Urothelium cell line (cell line): ENCODE measurements at regions not wholly inside any gene's neighbourhood (a gene's known extent, or its start where the extent isn't known, plus 50 kb on each side); places are given as distances from the start of the nearest gene placed in this dataset.

Experiments
- DNase-seq: peaks from one replicate; pipeline ENCODE4 v3.0.0; 2011; ENCODE audit warnings: low spot score, mixed read lengths
- FAIRE-seq: peaks from 2 replicates; lab custom pipeline; 2011; peaks lifted over from hg19 to GRCh38; lab: Jason Lieb, UNC

DNA sequence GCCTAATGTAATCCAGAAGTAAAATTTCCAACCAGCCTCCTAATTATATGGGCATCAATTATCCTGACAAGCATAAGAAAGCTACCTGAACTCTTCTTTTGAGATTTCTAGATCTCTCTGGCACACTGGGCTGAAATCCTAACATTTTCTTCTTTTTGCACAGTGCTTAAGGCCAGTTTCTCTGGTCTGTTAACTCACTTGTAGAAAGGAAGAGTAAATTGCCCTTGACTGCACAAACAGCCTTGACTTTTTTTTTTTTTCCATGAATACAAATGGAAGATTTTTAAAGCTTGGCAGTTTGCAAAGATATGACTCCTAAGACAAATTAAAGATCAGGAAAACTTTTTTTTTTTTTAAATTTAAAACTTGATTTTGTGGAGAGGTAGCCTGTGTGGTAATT lies 291.2 kb upstream of the MON1B start:
- FAIRE-seq (no peak), DNase-seq (no peak)

DNA sequence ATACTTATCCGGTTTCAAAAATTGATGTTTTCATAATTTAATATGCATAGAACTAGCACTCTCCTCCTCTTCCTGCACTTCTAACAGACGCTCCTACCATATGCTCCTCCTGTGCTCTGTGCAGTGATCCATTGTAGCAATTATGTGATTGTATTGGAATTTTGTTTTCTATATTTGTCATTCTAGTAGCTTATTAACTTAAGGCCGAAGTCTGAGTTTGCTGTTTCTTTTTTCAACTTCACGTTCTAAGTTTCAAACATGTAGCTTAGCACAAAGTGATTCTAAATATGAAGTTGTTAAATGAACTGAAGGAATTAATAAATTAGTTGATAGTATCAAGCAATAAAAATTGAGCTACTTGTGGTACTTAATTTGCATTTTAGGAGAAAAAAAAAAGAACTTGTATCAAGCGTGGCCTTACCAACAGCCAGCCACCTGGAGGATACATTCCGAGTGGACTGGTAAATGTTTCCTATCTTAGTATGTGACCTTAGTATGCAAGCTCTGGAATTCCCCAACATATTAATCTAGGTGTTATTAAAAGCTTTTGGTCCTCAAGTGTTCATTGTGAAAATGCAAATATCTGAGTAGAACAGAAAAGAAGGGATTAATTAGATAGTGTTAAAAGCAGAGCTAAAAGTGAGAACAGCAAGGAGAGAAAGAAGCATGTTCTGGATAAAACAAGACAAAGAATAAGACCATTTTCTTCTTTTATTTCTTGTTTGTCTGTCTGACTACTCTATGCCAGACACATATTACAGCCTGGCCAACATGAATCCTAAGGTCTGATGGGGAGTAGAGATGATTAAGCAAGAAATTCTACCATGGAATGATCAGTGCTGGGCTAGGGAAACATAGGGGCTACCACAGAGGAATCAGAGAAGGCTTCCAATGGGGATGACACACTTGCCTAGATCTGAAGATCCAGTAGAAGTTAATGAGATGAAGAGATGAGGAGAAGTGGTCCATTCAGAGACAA lies 290.4 kb upstream of the MON1B start:
- no peak for FAIRE-seq

DNA sequence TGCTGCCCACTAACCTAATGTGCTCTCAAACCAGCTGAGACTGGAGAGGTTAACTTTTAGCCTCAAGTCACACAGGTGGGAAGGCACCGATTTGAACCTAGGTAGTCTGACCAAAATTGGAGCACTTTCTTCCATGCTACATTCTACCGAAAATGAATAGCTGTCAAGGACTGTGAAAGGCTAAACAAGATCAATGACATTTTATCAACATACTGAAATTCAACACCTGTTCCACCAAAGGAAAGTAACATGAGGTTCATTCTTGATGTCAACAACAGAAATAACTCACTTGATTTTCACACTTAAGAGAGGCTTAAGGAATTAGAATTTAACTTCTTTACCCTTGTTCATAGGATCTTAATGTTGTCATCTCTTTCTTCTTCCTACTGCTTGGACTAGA lies 284.4 kb upstream of the MON1B start:
- DNase-seq (no peak), FAIRE-seq (no peak)

More for the DNA sequence above, 290.4 kb upstream of the MON1B start:
- DNase-seq: no peak

DNA sequence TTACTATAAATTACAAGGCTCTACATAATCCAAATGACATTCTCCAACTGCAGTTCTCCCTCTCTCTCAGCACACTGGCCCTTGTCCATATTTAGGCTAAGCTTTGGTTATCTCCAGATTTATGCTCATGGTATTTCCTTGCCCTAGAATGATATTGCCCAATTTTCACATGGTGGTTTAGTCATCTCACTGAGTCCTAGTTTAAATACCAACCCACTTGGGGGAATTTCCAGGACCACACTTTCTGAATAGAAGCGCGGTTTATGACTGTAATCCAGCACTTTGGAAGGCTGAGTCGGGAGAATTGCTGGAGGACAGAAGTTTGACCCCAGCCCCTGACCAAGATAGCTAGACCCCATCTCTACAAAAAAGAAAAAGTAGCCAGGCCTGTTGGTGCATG lies 280.1 kb upstream of the MON1B start:
- FAIRE-seq: no peak

DNA sequence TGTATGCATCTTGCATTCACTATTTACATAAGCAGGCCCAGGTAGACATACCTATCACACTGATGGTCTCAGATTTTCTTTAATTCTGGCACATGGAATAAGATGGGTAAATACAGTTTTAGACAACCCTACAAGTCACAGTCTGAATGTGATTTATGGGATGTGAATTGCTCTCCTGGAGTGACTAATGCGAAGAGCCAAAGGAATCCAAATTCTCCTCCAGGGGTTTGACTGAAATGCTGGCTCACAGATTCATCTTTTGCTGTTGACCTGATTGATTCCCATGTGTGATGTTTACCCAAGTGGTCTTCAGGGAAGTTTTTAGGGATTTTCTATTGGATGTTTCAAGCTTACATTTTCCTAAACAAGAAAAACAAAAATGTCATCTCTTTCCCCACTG lies 277.9 kb upstream of the MON1B start:
- no peak for FAIRE-seq

More for the DNA sequence above, 280.1 kb upstream of the MON1B start:
- DNase-seq: peak; percentile 27

DNA sequence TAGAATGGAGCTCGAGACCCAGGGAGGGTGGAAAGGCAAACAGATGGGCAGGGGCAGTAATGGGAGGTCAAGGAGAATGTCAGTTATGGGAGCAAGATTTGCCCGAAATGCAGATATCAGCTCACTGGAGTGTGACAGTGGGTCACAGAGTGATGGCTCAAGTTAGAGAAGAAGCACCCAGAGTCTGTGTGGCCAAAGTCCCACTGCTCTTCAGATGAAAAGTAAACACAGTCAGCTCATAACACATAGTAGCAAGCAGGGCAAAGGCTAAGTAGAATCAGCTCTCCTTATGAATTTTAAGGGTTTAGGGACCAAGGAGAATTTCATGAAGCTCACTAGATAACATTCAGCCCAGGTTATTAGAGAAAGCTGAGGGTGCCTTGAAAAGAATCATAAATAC lies 264.9 kb upstream of the MON1B start:
- no peak for FAIRE-seq
- no peak for DNase-seq

More for the DNA sequence above, 277.9 kb upstream of the MON1B start:
- DNase-seq: no peak

DNA sequence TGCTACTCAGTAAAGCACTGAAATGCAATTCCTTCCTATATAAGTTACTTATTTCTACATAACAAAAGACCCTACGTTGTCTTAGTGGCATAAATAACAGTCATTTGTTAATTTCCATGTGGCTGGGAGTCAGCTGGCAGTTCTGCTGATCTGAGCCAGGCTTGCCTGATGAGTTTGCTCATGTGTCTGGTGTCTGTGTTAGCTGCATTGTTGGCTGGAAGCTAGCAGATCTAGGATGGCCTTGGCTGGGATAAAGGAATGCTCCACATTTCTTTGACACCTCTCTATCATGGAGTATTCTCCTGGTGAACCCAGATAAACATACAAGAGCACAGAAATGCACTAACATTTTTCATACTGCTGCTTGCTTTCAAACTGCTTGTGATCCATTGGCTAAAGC lies 264.4 kb upstream of the MON1B start:
- DNase-seq (no peak), FAIRE-seq (no peak)

DNA sequence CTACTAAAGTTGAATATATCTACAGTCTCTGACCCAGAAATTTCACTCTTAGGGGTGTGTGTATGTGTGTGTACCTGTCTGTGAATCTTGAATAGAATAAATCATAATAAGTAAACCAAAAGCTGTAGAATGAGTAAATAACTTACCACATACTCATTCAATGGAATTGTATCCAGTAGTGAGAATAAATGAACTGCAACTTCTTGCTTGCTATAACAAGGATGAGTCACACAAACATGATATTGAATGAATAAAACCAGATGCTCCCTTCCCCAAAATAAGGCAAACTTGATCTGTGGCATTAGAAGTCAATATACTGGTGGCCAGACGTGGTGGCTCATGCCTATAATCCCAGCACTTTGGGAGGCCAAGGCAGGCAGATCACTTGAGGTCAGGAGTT lies 259.8 kb upstream of the MON1B start:
- DNase-seq: no peak
- no peak for FAIRE-seq

DNA sequence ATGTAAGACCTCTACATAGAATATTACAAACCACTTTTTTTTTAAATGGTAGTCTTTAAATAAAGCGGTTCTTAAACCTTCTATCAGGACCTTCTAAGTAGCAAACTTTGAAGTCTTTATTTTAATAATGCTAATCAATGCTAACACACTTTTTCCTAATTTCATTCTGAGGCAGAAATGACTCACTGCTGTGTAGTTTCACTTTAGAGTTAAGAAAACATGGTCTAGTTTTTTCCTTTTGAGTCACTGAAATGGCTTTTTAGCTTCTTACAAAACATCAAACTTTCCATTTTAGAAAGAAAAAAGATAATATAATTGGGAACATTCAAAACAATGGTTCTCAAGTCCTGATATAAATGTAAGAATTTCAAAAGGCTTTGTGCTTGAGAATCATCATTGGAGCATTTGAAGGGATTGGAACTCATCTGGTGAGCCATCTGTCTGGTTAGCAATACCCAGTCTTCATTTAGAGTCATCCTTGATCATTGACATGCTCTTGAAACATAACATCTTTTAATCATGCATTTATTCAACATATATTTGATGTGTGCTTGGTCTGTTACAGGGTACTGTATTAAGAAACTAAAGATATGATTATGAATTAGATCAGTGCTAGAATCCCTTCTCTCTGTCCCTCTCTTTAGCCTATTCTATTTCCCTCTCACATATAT lies 258.3 kb upstream of the MON1B start:
- FAIRE-seq: no peak
- no peak for DNase-seq

DNA sequence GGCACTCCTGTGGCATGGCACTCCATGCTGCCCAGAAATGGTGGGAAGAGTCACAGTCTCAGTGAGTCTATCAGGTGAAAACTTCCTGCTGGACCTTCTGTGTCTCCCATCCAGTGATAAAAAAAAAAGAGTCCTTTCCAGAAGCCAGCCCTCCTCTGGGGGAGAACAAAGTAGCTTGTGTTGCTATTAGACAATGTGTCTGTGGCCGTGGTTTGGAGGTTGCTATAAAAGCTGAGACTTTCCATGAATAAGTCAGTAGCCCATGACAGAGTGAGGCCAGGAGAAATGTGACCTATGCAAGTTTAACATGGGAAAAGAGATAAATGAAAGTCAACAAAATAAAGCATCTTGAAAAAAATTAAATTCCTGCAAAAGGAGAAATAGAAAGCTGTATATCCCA lies 250.7 kb upstream of the MON1B start:
- FAIRE-seq (no peak), DNase-seq (no peak)

DNA sequence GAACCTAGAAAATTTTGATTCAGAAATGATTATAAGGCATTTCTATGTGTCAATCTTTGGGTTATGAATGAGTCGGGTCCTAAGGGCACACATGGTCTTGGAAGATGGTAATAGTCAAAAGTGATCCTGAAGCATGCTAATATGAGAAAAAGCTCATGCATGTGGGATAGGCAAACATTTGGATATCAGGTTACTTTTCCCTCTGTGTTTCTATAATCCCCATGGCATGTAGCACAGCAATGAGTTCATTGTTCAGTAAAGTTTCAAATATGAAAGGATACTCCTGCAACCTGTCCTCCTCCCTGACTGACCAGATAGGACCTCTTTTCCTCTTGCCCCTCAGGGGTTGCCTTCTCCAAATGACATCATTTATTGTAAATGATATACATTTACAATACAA lies 249.9 kb upstream of the MON1B start:
- no peak for FAIRE-seq
- no peak for DNase-seq

DNA sequence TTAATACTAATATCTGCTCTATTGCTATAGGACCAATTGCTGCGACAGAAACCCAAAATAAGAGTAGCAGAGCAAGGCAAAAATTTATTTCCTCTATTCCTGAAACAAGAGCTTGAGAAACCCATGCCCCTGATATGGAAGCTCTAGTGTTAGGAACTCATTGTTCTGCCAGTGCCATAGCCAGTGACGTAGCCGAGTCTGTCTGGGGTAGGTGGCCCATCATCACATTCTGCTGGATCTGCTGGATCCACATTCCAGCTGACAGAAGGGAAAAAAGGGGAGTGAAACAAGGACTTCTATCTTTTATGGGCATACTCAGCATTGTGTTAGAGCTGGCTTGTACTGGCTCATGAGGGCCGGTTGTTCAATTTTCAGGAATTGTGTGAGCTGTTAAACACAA lies 248.9 kb upstream of the MON1B start:
- DNase-seq (no peak), FAIRE-seq (no peak)

DNA sequence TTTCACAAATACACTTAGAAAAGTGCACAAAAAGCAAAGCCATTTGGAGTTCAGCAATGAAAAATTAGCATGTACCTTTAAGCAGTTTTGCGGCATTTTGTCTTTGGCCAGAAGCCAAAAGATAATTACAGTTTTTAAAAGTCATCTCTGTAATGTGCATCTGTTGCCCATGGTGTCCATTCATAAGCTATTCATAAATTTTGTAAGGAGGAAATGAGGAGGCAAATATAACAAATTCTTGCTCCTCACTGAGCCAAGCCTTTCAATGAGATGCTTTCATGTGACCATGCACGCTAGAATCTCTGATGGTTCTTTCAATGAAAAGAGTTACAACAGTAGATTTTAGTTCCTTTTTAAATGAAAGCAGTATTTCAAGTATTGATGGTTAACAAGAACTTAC lies 247.1 kb upstream of the MON1B start:
- FAIRE-seq (no peak), DNase-seq (no peak)

DNA sequence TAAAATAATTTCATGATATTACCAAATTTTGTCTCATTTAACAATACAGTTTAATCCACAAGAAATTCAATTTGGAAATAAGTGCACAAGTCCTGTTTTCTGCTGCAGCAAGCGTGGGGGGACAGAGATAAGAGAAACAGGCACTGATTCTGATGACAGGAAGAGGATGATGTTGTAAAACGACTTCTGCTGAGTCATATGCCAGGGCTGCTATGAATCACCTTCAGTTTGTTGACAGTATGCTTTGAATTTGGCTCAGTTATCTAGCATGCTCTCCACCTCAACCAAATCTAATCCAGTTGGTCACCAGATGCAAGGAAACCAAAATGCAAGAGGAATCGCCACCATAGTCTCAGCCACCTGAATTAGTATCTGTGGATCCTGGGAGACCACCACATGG lies 244.1 kb upstream of the MON1B start:
- peak; percentile 85 for FAIRE-seq
- peak; percentile 83 for DNase-seq

DNA sequence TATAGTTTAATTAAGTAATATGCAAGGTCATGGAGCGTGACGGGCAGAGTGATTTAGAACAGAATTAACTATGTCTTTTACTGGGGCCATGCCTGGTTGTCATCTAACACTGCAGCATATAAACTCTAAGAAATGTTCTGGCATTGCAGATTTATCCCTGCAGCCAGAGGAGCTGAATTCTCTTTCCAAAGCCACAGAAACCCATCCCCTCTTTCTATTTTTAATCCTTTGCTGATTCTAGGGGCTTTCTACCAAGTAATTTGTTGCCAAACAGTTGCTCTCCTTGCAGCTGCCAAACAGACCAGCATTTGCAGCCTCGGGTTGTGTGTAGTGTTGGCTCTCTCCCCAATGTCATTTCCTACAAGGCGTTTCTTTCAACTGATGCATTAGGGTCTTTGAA lies 243.2 kb upstream of the MON1B start:
- DNase-seq: no peak
- no peak for FAIRE-seq

DNA sequence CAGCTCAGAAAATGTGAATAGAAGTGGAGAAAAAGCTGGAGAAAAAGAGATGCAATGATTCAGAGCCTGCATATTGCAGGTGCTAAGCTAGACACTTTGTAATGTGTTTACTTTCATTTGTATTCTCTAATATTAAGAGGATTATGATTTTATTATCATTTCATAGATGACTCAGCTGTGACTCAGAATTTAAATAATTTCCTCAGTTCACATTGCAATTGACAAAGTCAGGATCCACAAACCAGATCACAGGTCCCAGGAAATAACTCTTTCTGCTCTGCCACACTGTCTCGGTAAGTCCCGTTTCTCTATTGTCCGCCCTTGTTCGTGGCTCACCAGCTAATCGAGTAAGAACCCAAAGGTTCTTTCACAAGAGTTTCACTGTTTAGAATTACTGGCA lies 235.4 kb upstream of the MON1B start:
- DNase-seq (peak; percentile 28), FAIRE-seq (no peak)

DNA sequence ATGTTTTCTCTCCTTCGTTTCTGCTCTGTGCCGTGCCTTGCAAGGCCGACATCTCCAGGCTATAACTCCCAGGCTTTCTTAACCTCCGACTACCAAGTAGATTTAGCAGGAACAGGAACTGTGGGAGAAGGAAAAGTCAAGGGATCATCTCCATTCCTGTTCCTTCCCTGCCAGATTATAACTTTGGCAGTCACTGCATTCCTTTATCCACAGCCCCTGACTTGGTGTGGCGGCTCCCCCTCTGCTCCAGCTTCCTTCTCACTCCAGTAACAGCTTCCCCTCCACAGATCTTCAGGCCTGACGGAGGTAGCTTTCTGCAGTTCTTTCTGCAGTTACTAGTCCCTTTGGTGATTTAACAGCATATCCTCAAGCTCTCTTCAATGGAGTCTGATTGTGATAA lies 234.6 kb upstream of the MON1B start:
- DNase-seq (no peak), FAIRE-seq (no peak)

DNA sequence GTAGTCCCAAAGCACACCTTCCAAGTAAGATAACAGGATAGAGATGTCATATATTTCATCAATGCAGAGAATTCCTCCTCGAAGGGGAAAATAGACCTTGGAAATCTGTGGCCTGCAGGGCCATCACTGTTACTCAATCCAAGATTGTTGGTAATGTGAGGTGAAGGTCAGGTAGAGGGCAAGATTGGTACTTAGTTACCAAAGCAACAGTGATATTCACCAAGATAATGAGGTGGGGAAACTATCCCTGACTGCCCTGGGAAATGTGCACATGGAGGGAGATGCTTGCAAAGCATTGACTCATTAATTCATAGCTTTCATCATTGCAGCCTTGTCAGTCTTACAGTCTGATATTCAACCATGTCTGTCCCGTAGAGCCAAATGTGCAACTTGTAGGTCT lies 234.1 kb upstream of the MON1B start:
- DNase-seq (no peak), FAIRE-seq (no peak)

DNA sequence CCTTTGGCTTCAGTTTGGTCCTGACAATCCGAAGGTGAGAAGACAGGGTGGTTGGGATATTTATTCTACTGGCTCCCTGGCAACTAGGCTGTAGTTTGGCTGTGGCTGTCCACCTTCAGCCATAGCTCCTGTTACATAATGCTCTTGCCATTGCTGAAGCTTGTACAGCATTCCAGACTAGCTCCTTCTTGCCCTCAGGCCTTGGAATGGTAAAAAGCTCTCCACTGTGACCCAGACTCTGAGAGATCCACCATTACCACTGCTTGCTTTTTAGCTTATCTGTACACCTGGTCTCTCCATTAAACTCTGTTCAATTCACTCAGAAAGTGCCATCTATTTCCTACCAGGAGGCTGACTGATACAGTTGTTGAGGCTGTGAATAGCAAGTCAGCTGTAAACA lies 231.8 kb upstream of the MON1B start:
- DNase-seq: no peak
- no peak for FAIRE-seq

DNA sequence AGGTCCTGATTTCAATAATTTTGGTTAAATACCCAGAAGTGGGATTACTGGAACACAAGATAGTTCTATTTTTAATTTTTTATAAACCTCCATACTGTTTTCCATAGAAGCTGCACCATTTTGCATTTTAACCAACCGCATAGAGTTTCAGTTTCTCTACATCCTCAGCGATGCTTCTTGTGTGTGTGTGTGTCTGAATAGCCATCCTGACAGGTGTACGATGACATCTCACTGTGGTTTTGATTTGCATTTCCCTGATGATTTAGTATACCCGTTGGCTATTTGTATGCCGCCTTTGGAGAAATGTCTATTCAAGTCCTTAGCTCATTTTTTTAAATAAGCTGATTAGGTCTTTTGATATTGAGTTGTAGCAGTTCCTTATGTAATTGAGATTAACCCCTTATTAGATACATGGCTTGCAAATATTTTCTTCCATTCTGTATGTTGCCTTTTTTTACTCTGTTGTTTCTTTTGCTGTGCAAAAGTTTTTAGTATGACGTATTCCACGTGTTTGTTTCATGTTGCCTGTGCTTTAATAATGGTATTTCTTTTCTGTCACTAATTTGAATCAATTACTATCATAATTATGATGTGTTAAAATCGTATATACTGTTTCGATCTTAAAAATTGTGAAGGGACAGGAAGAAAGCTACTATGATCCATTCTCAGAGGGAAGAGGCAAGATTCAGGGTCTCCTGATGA lies 227.2 kb upstream of the MON1B start:
- FAIRE-seq (no peak), DNase-seq (no peak)

DNA sequence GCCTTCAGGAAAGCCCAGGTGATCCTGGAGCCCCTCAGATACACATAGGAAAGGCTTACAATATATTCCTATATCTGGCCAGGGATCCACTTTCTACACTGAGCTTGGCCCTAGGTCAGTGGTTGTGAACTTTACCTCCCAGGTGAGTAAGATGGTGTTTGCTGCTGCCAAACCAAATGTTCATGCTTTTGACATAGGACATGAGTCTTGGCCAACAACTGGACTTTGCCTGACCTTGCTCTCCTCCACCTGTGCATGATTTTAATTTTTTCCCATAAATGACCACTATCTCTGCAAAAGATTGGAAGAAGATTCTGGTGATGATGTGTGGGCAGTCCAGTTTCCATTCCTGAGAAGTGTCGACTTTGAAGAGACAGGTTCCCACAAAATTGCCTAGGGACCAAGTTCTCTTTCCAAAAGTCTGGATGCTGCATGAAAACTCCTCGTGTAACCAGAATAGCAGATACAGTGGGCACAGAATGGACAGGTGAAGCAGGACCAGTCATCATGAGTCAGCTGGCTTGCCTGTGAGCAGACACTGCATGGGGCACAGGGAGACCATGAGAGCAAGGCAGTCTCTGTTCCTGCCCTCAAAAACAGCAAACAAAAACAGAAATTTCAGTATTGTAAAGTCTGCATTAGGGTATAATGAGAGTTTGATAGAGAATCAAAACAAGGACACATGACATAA lies 226.4 kb upstream of the MON1B start:
- FAIRE-seq (no peak), DNase-seq (no peak)
